Left renal pelvis (tissue), 4 donors: ENCODE measurements at regions not wholly inside any gene's neighbourhood (a gene's known extent, or its start where the extent isn't known, plus 50 kb on each side); places are given as distances from the start of the nearest gene placed in this dataset.

Source experiments
- DNase-seq, 4 donors: peaks; one replicate each; pipeline ENCODE4 v3.0.0-alpha.2; 2013; ENCODE audit warnings: low read depth in 4 of 4, low spot score in 3 of 4

- no peak for DNase-seq
Observed at GRCh38 chr10:117632406-117632805, 89.9 kb downstream of the EMX2 start.

GRCh38 chr10:117635826-117636225, 93.3 kb downstream of the EMX2 start:
- no peak for DNase-seq

GRCh38 chr10:117638200-117638599, 95.7 kb downstream of the EMX2 start:
- DNase-seq = no peak

GRCh38 chr10:117638664-117639200, 96.2 kb downstream of the EMX2 start:
- DNase-seq = no peak

GRCh38 chr10:117640406-117640805, 97.9 kb downstream of the EMX2 start:
- DNase-seq = no peak

GRCh38 chr10:117646718-117647117, 104.2 kb downstream of the EMX2 start:
- no peak for DNase-seq

- DNase-seq = no peak
Observed at GRCh38 chr10:117647306-117647705, 104.8 kb downstream of the EMX2 start.

GRCh38 chr10:117651121-117651520, 108.6 kb downstream of the EMX2 start:
- DNase-seq = no peak

- DNase-seq = no peak
Observed at GRCh38 chr10:117652228-117653169, 110.0 kb downstream of the EMX2 start.

GRCh38 chr10:117653170-117653515, 110.6 kb downstream of the EMX2 start:
- DNase-seq = no peak

GRCh38 chr10:117654105-117654504, 111.6 kb downstream of the EMX2 start:
- no peak for DNase-seq

GRCh38 chr10:117656385-117657367, 114.1 kb downstream of the EMX2 start:
- DNase-seq = no peak

- no peak for DNase-seq
Observed at GRCh38 chr10:117661316-117661715, 118.8 kb downstream of the EMX2 start.

GRCh38 chr10:117662126-117662525, 119.6 kb downstream of the EMX2 start:
- no peak for DNase-seq

- DNase-seq = no peak
Observed at GRCh38 chr10:117662751-117663540, 120.4 kb downstream of the EMX2 start.

GRCh38 chr10:117663750-117664149, 121.2 kb downstream of the EMX2 start:
- no peak for DNase-seq

- DNase-seq = no peak
Observed at GRCh38 chr10:117664288-117664687, 121.7 kb downstream of the EMX2 start.

- DNase-seq = no peak
Observed at GRCh38 chr10:117666166-117666565, 123.6 kb downstream of the EMX2 start.

GRCh38 chr10:117666965-117667364, 124.4 kb downstream of the EMX2 start:
- no peak for DNase-seq

GRCh38 chr10:117667831-117668230, 125.3 kb downstream of the EMX2 start:
- DNase-seq = no peak
